SK-N-SH treated with all-trans-retinoic acid at 6 μM for 48 hours (cell line): ENCODE measurements at regions not wholly inside any gene's neighbourhood (a gene's known extent, or its start where the extent isn't known, plus 50 kb on each side); places are given as distances from the start of the nearest gene placed in this dataset.

Experiments
- GLIS3 ChIP-seq: fragments of 250-450 bp; sonication (Bioruptor Pico); IDR thresholded peaks from 2 replicates; pipeline ENCODE4 v1.5.0; 2020; ENCODE audit warnings: mild to moderate bottlenecking, moderate library complexity
- RARB ChIP-seq: fragments of 250-450 bp; sonication (Bioruptor Pico); IDR thresholded peaks from 2 replicates; pipeline ENCODE4 v1.8.0; 2021; ENCODE audit warnings: mild to moderate bottlenecking, moderate library complexity
- TCF4 ChIP-seq: fragments of 250-450 bp; sonication (Bioruptor Pico); IDR thresholded peaks from 2 replicates; pipeline ENCODE4 v1.8.0; 2021; ENCODE audit warnings: mild to moderate bottlenecking, moderate library complexity, borderline replicate concordance
- ZC3H10 ChIP-seq: fragments of 250-450 bp; sonication (Bioruptor Pico); IDR thresholded peaks from 2 replicates; pipeline ENCODE4 v1.5.1; 2021; ENCODE audit warnings: mild to moderate bottlenecking, moderate library complexity
- ZNF565 ChIP-seq: fragments of 450-650 bp; formaldehyde crosslinking; conservative IDR thresholded peaks from 2 replicates; pipeline ENCODE4 v1.5.0; 2020; ENCODE audit warnings: low read depth, mild to moderate bottlenecking, moderate library complexity
- ZNF70 ChIP-seq: fragments of 450-650 bp; formaldehyde crosslinking; IDR thresholded peaks from 2 replicates; pipeline ENCODE4 v1.5.0; 2020; ENCODE audit warnings: mild to moderate bottlenecking, moderate library complexity
- TF ChIP-seq, protein P1 (sequence below): fragments of 250-450 bp; sonication (Bioruptor Pico); IDR thresholded peaks from 2 replicates; pipeline ENCODE4 v1.5.1; 2020; ENCODE audit warnings: low read depth, mild to moderate bottlenecking, moderate library complexity

DNA sequence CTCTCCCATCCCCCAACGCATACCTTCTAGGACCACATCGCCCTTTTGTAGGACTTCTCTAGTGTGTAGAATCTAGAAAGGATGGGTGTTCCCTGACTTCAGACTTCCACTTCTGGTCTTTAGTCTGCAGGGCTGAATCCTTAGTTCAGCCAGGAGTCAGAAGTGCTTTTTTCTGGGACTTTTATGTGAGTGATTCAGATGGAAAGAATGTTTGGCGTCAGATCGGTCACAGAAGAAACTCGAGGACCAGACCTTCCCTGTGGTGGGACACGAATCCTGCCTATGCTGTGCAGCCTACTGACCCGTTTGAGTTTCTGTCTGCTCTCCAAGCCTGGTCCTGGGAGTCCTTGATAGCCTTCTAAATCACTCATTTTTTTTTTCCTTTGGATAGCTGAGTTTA is 165.4 kb upstream of the SSTR1 start:
- TF ChIP-seq ZNF565 (CRISPR knock-in tag) (no peak), RARB (no peak), ZC3H10 (no peak), TCF4 (CRISPR knock-in tag) (no peak), GLIS3 (no peak), ZNF70 (no peak)
- TF ChIP-seq, protein P1, sequence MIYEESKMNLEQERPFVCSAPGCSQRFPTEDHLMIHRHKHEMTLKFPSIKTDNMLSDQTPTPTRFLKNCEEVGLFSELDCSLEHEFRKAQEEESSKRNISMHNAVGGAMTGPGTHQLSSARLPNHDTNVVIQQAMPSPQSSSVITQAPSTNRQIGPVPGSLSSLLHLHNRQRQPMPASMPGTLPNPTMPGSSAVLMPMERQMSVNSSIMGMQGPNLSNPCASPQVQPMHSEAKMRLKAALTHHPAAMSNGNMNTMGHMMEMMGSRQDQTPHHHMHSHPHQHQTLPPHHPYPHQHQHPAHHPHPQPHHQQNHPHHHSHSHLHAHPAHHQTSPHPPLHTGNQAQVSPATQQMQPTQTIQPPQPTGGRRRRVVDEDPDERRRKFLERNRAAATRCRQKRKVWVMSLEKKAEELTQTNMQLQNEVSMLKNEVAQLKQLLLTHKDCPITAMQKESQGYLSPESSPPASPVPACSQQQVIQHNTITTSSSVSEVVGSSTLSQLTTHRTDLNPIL (CRISPR knock-in tag), result no peak
